Osteoblast (primary cell): ENCODE measurements at regions not wholly inside any gene's neighbourhood (a gene's known extent, or its start where the extent isn't known, plus 50 kb on each side); places are given as distances from the start of the nearest gene placed in this dataset.

Experiments used
- DNase-seq: peaks from one replicate; pipeline ENCODE4 v3.0.0; 2011; ENCODE audit warnings: low spot score, mixed read lengths; ENCODE audit not compliant: insufficient read length; ENCODE audit errors: missing footprints
- H2AFZ ChIP-seq: 2 replicates; pipeline ENCODE4 v1.6.0; 2011; ENCODE audit warnings: mild to moderate bottlenecking, low read length
- H3K27ac ChIP-seq: 2 replicates; pipeline ENCODE4 v1.5.1; 2011; ENCODE audit warnings: mild to moderate bottlenecking, low read depth, low read length, moderate library complexity
- H3K27me3 ChIP-seq: 2 replicates; pipeline ENCODE4 v1.6.0; 2012; ENCODE audit warnings: mild to moderate bottlenecking, control low read depth, inconsistent platforms, low read length, moderate library complexity; ENCODE audit not compliant: insufficient read depth
- H3K36me3 ChIP-seq: 2 replicates; pipeline ENCODE4 v1.5.1; 2011; ENCODE audit warnings: mild to moderate bottlenecking, low read length, control low read depth, moderate library complexity; ENCODE audit not compliant: insufficient read depth
- H3K4me1 ChIP-seq: 2 replicates; pipeline ENCODE4 v1.5.1; 2011; ENCODE audit warnings: mild to moderate bottlenecking, low read length, control low read depth, moderate library complexity; ENCODE audit not compliant: insufficient read depth
- H3K4me2 ChIP-seq: 2 replicates; pipeline ENCODE4 v1.6.0; 2011; ENCODE audit warnings: mild to moderate bottlenecking, low read length; ENCODE audit not compliant: insufficient read depth
- H3K4me3 ChIP-seq: fragments of 200-600 bp; sonication (generic); 3 replicates; pipeline ENCODE4 v1.5.1; 2012; ENCODE audit warnings: mild to moderate bottlenecking, low read length, inconsistent platforms; ENCODE audit not compliant: insufficient read depth
- H3K79me2 ChIP-seq: 2 replicates; pipeline ENCODE4 v1.6.0; 2012; ENCODE audit warnings: mild to moderate bottlenecking, low read length, control low read depth, inconsistent platforms; ENCODE audit not compliant: insufficient read depth
- H3K9me3 ChIP-seq: 2 replicates; pipeline ENCODE4 v1.5.1; 2011; ENCODE audit warnings: low read depth, low read length, control low read depth
- H4K20me1 ChIP-seq: 2 replicates; pipeline ENCODE4 v1.6.0; 2012; ENCODE audit warnings: mild to moderate bottlenecking, low read length, control low read depth; ENCODE audit not compliant: insufficient read depth
- TF ChIP-seq, protein P1 (sequence below): IDR thresholded peaks from 2 replicates; pipeline ENCODE4 v1.5.1; 2011; ENCODE audit warnings: mild to moderate bottlenecking, low read depth, low read length, moderate library complexity; ENCODE audit errors: extremely low read depth

DNA sequence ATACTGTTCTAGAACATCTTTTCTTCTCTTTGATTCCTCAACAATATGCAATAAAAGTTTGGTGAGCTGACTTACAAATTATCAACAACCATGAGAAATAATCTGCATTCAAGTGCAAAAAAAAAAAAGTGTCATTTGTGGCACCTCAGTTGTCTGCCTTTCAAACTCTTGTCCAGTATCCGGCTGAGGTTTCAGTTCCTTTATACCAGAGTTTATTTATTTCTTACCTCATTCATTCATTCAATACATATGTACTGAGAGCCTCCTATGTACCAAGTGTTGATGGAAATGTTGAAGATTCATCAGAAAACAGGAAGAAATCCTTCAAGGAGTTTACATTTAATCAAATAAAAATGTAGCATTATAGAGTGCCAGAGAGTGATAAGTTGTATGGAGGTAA lies 484.1 kb downstream of the RMST start:
- no peaks in the 10 kb centered on the region for H3K79me2 ChIP-seq
- no peaks in the 10 kb centered on the region for H3K36me3 ChIP-seq
- no peak for DNase-seq
- H3K9me3 ChIP-seq = peaks cover 3% of the 10 kb centered on the region
- H3K27me3 ChIP-seq = no peaks in the 10 kb centered on the region
- TF ChIP-seq, protein P1, sequence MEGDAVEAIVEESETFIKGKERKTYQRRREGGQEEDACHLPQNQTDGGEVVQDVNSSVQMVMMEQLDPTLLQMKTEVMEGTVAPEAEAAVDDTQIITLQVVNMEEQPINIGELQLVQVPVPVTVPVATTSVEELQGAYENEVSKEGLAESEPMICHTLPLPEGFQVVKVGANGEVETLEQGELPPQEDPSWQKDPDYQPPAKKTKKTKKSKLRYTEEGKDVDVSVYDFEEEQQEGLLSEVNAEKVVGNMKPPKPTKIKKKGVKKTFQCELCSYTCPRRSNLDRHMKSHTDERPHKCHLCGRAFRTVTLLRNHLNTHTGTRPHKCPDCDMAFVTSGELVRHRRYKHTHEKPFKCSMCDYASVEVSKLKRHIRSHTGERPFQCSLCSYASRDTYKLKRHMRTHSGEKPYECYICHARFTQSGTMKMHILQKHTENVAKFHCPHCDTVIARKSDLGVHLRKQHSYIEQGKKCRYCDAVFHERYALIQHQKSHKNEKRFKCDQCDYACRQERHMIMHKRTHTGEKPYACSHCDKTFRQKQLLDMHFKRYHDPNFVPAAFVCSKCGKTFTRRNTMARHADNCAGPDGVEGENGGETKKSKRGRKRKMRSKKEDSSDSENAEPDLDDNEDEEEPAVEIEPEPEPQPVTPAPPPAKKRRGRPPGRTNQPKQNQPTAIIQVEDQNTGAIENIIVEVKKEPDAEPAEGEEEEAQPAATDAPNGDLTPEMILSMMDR = no peak
- H3K4me3 ChIP-seq = no peak overlapping the region
- H3K27ac ChIP-seq = no peak overlapping the region
- H3K4me1 ChIP-seq = no peaks in the 10 kb centered on the region
- no peak overlapping the region for H2AFZ ChIP-seq
- no peak overlapping the region for H3K4me2 ChIP-seq
- no peaks in the 10 kb centered on the region for H4K20me1 ChIP-seq

DNA sequence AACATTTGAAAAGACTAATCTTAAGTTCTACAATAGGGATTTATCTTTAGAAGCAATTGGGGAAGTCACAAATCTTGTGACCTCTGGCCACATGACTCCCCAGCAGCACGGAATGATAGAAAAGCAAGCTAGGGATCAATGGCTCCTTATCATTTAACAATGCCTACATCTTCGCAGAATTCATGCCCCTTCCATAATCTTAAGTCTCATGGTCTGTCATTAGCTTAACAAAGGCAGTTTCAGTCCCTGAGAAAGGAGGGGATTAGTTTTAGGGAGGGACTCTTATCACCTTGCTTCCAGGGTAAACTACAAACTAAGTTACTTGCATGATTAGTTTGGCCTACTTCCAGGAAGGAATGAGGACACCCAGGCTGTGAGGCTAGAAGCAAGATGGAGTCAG lies 486.0 kb downstream of the RMST start:
- H3K4me3 ChIP-seq = no peak overlapping the region
- H3K27ac ChIP-seq = no peak overlapping the region
- H3K79me2 ChIP-seq = no peaks in the 10 kb centered on the region
- DNase-seq = no peak
- H2AFZ ChIP-seq = no peak overlapping the region
- TF ChIP-seq, protein P1 = no peak
- no peaks in the 10 kb centered on the region for H3K4me1 ChIP-seq
- no peak overlapping the region for H3K4me2 ChIP-seq
- H3K36me3 ChIP-seq = no peaks in the 10 kb centered on the region
- H4K20me1 ChIP-seq = no peaks in the 10 kb centered on the region
- H3K9me3 ChIP-seq = peaks cover 3% of the 10 kb centered on the region
- H3K27me3 ChIP-seq = no peaks in the 10 kb centered on the region

DNA sequence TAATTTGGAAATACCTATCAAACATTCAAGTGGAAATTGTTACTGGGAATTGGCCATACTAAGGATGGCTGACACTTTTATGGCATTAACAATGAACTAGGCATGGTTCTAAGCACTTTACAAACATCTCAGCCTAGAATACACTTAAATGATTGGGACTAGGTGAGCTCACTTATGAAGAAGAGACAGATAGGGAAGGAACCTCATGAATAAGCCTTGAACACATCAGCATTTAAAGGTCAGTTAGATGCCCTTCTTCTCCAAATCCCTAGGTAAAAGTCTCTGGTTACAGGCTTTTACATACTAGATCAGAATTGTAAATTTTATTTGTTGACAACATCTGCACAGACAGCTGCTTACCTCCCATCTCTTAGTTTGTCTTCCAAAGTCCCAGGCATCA lies 488.6 kb downstream of the RMST start:
- TF ChIP-seq, protein P1 = no peak
- Histone ChIP-seq H3K4me1 (no peaks in the 10 kb centered on the region), H3K36me3 (no peaks in the 10 kb centered on the region), H2AFZ (no peak overlapping the region), H3K27ac (no peak overlapping the region), H4K20me1 (no peaks in the 10 kb centered on the region), H3K27me3 (no peaks in the 10 kb centered on the region), H3K4me2 (no peak overlapping the region), H3K9me3 (peaks cover 3% of the 10 kb centered on the region), H3K4me3 (no peak overlapping the region), H3K79me2 (no peaks in the 10 kb centered on the region)
- DNase-seq = no peak

DNA sequence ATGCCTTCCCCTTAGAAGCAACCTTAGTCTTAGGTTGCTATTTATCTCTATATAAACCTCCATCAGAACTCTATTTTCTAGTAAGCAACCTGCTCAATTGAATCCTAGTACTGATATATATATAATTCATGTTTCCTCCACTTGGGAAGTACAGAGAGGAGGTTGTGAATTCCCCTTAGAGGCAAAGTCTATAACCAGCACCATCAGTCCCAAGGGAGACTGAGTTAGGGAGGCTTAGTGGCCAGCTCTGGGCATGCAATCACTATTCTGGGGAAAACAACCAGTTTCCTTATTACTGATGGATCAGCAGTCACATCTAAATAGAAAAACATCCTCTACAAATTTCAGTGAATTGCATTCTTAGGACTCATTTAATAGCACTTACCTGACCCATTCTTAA lies 489.1 kb downstream of the RMST start:
- Histone ChIP-seq H3K27me3 (no peaks in the 10 kb centered on the region), H3K9me3 (peaks cover 3% of the 10 kb centered on the region), H4K20me1 (no peaks in the 10 kb centered on the region), H3K4me3 (no peak overlapping the region), H3K27ac (no peak overlapping the region), H3K79me2 (no peaks in the 10 kb centered on the region), H3K4me2 (no peak overlapping the region), H3K36me3 (no peaks in the 10 kb centered on the region), H3K4me1 (no peaks in the 10 kb centered on the region), H2AFZ (no peak overlapping the region)
- DNase-seq = no peak
- TF ChIP-seq, protein P1 = no peak
